ENCODE measurements at regions not wholly inside any gene's neighbourhood (a gene's known extent, or its start where the extent isn't known, plus 50 kb on each side); places are given as distances from the start of the nearest gene placed in this dataset.

- no peak for DNase-seq
Measured at GRCh38 chr2:121037480-121037879, 247.5 kb downstream of the TFCP2L1 start.

- no peak for DNase-seq
Measured at GRCh38 chr2:121038031-121038430, 247.0 kb downstream of the TFCP2L1 start.

GRCh38 chr2:121038431-121038830 is 246.6 kb downstream of the TFCP2L1 start:
- DNase-seq = no peak

- DNase-seq = no peak
Measured at GRCh38 chr2:121038891-121039616, 245.9 kb downstream of the TFCP2L1 start.

GRCh38 chr2:121039679-121040078 is 245.3 kb downstream of the TFCP2L1 start:
- no peak for DNase-seq

GRCh38 chr2:121041516-121041915 is 243.5 kb downstream of the TFCP2L1 start:
- DNase-seq = no peak

GRCh38 chr2:121043061-121043826 is 241.8 kb downstream of the TFCP2L1 start:
- no peak for DNase-seq

- DNase-seq = no peak
Measured at GRCh38 chr2:121043827-121044222, 241.2 kb downstream of the TFCP2L1 start.

- no peak for DNase-seq
Measured at GRCh38 chr2:121044412-121044811, 240.6 kb downstream of the TFCP2L1 start.

- no peak for DNase-seq
Measured at GRCh38 chr2:121045245-121045644, 239.8 kb downstream of the TFCP2L1 start.

- DNase-seq = no peak
Measured at GRCh38 chr2:121046335-121046734, 238.7 kb downstream of the TFCP2L1 start.

GRCh38 chr2:121047383-121047782 is 237.6 kb downstream of the TFCP2L1 start:
- no peak for DNase-seq

GRCh38 chr2:121049131-121049530 is 235.9 kb downstream of the TFCP2L1 start:
- DNase-seq = no peak

GRCh38 chr2:121049950-121050585 is 234.9 kb downstream of the TFCP2L1 start:
- no peak for DNase-seq

- no peak for DNase-seq
Measured at GRCh38 chr2:121051311-121051710, 233.7 kb downstream of the TFCP2L1 start.

- DNase-seq = no peak
Measured at GRCh38 chr2:121052023-121052422, 233.0 kb downstream of the TFCP2L1 start.

GRCh38 chr2:121052521-121052920 is 232.5 kb downstream of the TFCP2L1 start:
- no peak for DNase-seq

- no peak for DNase-seq
Measured at GRCh38 chr2:121055088-121055487, 229.9 kb downstream of the TFCP2L1 start.

GRCh38 chr2:121055501-121055900 is 229.5 kb downstream of the TFCP2L1 start:
- DNase-seq = no peak

GRCh38 chr2:121058852-121059558 is 226.0 kb downstream of the TFCP2L1 start:
- DNase-seq = no peak

- no peak for DNase-seq
Measured at GRCh38 chr2:121059651-121060649, 225.1 kb downstream of the TFCP2L1 start.

GRCh38 chr2:121061633-121062032 is 223.4 kb downstream of the TFCP2L1 start:
- no peak for DNase-seq
